ENCODE measurements at regions not wholly inside any gene's neighbourhood (a gene's known extent, or its start where the extent isn't known, plus 50 kb on each side); places are given as distances from the start of the nearest gene placed in this dataset.
"Not testable (repeated sequence)": the region's sequence is repeated elsewhere in the genome, so short reads cannot be mapped to it uniquely, and the experiment has no call there.

DNA sequence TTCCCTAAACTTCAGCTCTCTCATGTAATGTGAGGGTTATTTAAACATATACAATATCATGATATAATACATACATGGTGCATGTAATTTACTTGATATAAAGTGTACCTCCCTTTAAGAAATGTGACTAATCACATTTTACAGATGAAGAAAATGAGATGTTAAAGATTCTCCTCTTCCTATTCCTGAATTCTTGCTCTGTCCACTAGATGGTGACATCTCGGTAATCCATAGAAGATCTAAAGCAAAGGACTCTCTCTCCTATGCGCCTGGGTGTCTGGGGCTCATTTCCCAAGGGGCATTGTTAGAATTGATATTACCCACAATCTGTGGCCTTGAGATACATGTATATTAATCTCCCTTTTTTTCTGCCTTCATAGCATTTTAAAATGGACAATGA lies 804.9 kb downstream of the RAB28 start:
- no peak for DNase-seq

DNA sequence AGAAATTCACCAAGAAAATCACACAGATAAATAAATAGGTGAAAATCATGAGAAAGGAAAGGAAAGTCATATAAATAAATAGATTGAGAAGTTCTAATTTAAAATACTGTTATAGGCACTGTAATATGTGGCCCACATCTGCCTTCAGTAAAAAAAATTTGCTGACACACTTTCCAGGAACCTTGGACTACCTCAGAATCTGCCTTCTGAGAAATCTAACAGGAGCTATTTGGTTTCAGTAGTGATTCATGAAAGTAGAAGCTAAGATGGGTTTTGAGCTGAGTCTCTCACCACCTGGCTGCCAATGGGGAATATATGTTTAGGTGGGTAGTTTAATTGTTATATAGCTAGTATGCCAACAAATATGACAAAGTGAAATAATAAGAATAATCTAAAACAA lies 810.0 kb downstream of the RAB28 start:
- no peak for DNase-seq

DNA sequence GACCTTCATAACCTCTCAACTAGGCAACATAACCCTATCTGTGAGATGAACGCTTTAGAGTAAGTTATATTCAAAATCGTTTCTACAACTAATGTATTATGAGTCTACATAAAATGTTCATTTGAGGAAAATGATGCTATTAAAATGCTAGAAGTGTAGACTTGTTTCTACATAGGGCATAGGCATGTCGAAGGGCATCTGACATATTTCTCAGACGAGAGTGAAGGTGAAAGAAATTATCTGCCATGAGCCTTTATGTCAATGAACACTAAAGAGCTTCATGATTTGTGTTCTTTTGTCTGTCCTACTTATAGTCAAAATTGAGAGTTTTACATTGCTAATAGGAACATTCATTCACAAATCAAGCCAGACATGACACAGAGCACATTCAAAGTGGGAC lies 811.8 kb downstream of the RAB28 start:
- no peak for DNase-seq

DNA sequence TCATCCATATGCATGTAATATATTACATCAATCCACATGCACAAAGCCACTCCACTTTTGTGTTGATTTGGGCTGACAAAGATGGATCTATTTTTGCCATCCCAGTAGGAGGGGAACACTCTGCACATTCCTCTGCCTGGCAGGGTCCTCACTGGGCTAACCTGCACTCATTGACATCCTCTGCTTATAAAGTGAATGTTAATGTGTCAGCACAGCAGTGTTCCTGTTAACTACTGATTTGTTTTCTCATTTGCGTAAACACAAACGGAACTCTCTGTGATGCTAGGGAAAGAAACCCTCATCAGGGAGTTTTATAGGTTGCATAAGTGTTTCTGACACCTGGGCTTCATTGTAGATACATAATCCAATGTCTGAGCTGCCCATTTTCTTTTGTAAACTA lies 826.0 kb downstream of the RAB28 start:
- no peak for DNase-seq

DNA sequence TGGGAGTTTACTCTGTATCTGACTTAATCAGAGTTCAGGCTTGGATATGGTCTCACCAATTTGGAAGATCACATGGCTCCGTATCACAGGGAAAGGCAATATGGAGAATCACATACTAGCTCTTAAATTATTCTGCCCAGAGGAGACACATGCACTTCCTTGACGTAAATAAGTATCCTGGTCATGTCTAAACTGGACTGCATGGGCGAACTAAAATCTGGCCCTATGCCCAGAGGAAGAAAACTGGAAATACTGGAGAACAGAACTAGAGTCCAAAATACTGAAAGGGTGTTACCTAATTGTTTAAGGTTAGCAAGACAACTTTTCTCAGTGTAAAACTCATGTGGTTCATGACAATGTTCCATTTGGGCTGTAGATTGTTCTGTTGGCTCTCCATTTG lies 832.3 kb downstream of the RAB28 start:
- no peak for DNase-seq

DNA sequence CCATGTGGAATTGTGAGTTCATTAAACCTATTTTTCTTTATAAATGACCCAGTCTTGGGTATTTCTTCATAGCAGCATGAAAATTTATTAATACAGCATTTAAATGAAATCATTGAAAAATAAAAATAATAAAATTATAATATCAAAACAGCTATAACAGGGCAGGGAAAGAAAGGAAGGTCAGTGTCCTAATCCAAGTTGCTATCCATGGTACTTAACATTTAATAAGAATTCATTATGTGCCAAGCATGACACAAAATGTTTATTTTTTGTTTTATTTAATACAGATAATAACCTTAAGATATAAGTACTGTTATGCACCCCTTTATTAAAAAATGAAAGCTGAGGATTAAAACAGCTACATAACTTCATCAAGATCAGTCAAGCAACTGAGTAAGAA lies 838.4 kb downstream of the RAB28 start:
- no peak for DNase-seq

DNA sequence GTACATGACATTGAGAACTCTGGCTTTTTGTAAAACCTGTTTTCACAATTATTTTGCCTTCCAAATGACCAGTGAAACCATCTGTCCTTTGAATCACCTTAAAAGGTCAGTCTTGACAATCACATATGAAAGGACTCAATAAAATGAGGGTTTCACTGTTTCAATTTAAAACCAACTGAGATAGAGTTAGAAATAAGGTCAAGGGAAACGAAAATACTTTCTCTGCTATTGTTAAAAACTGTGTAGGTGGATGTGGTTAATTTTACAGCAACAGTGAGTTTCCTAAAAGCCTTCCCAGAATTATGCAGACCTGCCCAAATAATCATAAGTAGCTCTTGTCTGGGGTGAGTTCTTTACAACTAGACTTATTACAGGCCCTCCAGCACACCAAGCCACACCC lies 839.9 kb downstream of the RAB28 start:
- no peak for DNase-seq

DNA sequence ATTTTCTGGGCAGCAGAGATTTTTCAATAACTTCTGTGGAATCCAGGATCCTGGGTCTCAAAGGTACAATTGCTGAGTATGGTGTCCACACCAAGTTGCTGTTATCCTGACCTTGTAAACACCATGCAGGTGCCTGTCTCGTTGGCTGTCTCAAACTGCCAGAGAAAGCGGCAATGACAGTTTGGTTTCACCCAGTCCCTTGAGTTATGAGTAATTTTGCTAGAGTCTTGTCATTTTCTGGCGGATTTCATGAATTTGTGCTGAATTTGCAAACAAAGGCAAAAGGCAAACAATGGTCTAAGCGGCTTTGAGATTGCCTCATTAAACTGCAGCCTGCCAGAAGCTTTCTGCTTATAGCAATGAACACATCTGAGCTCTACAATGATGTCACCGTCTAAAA lies 847.9 kb downstream of the RAB28 start:
- DNase-seq = no peak

DNA sequence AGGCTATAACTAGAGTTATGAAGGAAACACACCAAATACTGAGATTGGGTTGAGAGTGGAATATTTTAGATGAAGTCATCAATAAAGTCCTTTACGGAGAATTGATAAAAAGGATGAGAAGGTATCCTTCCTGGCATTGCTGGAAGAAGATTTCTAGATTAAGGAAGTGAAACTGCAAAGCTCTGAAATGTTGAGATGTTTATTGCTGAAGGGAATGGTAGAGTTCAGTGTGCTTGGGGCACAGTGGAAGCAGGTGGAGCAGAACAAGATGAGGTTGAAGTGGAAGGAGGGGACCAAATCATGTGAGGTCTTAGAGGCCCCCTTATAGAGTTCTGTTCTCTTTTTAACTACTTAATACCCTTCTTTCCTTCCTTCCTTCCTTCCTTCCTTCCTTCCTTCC lies 848.5 kb downstream of the RAB28 start:
- DNase-seq = no peak

DNA sequence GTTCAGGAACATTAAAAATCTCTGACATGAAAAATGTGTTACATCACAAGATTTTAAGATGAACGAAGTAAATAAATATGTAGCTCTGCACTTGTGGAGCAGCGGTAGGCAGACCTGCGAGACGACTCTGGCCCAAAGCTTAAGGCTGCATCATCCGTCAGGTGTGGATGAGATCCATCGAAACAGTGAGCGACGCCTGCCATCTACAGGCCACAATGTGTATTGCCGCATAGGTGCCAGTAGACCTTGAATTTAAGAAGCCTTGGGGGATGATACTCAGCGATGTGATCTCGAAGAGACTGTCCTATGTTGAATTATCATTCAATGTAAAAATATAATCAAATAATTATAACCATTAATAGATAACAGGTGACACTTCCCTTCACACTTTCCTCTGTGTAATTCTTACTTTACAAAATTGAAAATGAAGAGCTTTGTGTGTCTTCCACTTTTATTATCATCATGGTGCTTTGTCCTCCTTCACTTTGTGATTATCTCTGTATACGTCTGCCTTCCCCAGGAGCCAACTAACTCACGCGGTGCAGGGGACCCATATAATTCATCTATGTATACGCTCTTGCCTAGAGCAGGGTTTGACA lies 851.0 kb downstream of the RAB28 start:
- peak; percentile 84 for DNase-seq

DNA sequence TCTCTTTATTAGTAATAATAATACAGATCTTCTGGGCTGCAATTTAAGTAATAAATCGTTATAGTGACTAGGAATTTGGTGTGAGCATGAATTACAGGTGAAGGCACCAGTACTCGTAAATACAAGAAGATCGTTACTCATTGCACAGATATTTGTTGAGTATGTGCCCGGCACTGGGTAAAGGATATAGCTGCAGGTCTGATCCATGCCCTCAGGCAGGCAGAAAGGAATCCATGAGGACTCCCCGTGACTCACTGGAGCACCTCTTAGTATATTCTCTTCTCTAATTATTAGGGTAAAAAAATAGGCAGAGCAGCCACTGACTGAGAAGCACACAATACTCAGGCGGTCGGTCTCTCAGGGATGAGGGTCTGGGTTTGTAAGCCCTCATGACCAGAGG lies 868.3 kb downstream of the RAB28 start:
- DNase-seq = no peak

DNA sequence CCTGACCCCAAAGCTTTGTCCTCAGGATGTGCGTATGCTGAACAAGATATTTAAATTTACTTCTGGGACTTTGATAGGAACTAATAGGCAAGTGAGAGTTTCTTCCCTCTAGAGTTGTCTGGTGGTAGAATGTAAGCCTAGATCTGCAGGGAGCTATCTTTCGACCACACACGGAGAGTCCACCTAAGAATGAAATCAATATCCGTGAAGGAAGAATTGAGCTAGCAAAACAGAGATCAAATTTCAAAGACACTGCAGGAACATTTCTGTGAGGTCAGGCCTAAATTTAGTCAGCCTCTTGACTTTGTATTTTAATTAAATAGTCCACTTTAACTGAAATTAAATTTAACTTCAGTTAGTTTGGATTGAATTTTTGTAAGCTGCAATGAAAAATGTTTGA lies 871.3 kb downstream of the RAB28 start:
- no peak for DNase-seq

DNA sequence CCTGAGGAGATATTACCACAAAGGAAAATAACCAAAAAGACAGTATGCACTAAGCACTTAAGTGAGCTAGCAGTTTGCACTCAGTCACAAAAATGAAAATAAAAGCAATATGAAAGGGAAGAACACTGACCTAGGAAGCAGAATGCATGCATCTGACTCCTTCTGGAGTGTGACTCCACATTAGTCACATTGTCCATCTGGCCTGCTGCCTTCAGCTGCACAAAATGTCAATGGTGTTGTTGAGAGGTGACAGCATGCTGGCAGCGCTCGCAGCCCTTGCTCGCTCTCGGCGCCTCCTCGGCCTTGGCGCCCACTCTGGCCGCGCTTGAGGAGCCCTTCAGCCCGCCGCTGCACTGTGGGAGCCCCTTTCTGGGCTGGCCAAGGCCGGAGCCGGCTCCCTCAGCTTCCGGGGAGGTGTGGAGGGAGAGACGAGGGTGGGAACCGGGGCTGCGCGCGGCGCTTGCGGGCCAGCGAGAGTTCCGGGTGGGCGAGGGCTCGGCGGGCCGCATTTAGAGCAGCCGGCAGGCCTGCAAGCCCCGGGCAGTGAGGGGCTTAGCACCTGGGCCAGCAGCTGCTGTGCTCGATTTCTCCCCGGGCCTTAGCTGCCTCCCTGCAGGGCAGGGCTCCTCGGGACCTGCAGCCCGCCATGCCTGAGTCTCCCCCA lies 874.8 kb downstream of the RAB28 start:
- DNase-seq = not testable (repeated sequence)

DNA sequence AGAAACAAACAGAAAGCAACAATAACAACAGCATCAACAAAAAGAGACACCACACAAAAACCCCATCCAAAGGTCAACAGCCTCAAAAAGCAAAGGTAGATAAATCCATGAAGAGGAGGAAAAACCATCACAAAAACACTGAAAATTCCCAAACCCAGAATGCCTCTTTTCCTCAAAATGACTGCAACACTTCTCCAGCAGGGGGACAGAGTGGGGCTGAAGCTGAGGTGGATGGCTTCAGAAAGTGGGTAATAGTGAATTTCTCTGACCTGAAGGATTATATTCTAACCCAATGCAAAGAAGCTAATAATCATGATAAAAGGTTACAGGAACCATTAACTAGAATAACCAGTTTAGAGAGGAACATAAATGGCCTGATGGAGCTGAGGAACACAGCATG lies 888.2 kb downstream of the RAB28 start:
- DNase-seq = no peak

DNA sequence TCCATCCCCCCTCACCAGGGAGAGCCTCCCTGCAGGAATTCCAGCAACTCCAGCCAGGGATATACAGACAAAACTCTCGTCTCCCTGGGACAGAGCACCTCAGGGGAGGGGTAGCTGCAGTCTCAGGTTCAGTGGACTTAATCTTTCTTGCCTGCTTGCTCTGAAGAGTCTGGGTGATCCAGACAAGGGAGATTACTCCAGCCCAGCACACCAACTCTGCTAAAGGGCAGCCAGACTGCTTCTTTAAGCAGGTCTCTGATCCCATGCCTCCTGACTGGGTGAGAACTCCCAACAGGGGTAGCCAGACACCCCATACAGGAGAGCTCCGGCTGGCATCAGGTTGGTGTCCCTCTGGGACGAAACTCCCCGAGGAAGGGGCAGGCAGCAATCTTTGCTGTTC lies 888.7 kb downstream of the RAB28 start:
- no peak for DNase-seq

DNA sequence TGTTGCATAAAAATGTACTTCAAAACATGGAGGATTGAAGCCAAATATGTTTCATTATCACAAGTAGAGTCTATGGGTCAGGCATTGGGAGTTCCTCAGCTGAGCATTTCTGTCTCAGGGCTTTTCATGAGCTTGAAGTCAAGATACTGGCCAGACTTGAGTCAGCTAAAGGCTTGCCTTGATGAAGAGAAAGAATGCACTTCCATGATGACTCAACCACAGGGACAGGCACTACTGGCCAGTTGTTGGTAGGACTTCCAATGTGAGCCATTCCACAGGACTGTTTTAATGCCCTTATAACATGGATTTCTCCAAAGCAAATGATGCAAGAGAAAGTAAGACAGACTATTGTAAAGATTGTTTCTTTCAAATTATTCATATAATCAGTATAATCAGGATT lies 895.6 kb downstream of the RAB28 start:
- DNase-seq = no peak

DNA sequence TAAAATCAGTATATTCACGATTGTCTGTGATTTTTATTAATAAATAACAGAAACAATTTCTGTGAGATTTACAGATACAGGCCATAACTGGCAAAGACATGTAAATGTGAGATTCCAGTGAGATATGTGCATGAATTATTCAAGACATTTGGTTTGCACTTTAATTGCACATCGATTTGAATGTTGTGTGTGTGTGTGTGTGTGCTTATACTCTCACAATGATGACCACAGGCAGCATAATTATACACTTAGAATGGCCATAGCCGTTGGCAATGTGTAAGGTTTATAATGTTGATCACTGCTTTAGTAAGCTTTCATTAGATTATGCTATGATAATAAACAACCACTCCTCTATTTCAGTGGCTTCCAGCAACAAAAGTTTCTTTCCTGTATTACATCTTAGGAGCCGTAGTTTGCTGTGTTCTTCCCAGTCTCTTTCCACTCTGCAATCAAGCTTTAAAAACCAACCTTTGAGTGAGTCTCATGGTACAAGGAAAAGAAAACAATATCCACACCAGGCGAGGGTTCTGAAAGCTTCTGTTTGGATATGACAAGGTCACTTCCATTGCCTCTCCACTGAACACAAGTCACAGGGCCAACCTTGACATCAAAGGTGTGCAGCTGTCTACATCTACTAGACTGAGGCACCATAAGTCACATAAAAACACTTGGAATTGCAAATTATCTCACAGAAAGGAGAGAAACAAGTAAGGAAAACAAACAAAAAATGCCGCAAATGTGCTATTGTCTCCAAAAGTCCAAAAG lies 897.7 kb downstream of the RAB28 start:
- DNase-seq = no peak

DNA sequence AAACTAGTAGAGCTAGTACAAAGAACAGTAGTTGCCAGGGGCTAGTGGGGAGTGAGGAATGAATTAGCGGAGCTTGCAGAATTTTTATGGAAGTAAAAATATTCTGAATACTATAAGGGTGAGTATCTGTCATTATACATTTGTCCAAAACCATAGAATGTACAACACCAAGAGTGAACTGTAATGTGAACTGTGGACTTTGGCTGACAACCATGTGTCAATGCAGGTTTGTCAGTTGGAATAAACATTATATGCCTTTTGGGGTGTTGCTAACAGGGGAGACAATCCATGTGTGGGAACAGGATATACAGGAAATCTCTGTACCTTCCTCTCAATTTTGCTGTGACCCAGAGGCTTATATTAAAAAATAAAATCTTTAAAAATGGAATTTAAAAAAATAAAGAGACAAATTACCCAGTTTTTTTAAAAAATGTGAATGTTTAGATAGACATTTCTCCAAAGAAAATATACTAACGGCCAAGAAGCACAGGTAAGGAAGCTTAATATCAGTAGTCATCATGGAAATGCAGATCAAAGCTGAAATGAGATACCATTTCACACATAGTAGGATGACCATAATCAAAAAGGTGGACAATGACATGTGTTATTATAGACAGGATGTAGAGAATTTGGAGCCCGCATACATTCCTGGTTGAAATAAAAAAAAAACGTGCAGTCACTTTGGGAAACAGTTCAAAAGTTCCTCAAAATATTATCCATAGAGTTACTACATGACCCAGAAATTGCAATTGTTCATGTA lies 899.8 kb downstream of the RAB28 start:
- no peak for DNase-seq

DNA sequence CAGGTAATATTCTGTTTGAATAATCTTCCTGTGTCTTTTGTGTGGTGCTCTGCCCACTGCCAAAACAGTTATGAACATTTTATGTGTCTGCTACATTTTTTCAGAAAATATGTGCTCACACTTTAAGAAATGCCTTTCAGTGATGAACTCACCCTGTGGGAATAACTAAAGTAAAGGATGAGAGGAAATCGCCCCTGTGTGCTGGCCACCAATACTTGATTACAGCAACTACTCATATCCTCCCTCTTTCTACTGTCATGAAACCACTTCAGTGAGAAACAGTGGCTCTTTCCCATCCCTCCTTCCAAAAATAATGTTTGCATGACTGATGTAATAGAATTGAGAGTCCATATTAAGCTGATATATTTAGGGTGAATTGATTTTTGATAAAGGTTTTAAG lies 900.9 kb downstream of the RAB28 start:
- DNase-seq = no peak

DNA sequence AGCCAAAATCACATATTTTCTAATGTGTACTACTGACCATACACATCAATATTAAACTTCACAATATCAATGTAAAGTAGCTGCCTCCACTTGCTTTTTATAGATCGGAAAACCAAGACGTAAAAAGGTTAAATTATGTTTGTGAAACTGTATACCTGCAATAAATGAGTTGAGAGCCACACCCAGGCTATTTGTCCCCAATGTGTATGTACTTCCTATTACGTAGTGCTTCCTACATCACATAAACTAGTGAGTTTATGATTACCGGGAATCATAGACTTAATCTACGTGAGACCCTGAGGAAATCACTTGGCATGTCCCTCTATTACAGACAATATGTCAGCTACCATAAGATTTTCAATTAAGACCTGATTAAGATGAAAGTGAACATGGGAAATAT lies 903.4 kb downstream of the RAB28 start:
- no peak for DNase-seq

DNA sequence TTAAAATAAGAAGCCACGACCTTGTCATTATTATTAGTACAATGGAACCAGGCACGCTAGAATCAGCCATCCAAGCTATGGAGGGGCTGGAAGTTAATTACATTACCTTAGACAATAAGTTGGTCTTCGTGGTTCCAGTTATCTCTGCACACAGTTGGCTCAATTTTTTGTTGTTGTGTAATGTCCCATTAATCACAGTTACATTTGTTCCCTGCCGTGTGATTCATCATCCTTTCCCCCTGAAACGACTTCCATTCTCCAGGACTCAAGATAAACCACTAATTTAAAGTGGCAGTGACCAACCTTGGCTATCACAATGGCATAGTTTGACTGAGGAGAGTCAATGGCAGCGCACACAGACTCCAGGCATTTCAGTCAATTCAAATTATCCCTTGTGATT lies 905.0 kb downstream of the RAB28 start:
- DNase-seq = no peak

DNA sequence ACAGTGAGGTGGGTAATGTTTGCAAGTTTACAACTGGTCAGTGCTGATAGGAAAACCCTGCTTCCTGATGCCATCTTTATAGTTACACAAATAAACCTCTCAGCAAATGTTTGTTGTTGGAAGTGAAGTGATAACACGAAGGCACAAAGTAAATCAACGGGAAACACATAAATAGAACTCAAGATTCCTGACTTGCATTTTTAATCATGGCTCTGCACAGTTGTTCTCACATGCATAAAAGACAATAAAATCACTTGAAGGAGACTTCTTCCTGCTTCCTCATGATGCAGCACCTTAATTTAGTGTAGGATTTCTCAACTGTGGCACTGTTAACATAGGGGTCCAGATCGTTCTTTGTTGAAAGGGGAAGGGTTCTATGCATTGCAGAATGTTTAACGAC lies 907.7 kb downstream of the RAB28 start:
- DNase-seq = no peak

DNA sequence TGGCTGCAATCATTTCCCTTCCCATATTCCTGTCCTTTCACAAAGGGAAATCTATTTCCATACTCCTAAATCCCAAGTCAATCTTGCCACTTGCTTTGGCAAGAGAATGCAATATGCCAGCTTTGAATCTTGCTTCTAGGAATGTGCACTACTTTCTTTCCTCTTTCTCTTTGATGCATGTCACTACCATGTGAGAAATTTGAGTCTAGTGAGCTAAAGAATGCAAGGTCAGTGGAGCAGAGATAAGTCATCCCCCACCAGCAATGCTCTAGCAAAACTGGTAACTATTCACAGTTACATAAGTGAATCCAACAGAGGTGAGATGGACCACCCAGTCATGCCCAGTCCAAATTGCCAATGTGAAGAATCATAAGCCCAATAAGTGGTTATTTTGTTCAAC lies 910.4 kb downstream of the RAB28 start:
- no peak for DNase-seq
